Lung (tissue), 11 donors: ENCODE measurements at regions not wholly inside any gene's neighbourhood (a gene's known extent, or its start where the extent isn't known, plus 50 kb on each side); places are given as distances from the start of the nearest gene placed in this dataset.

Experiments used
- ATAC-seq: fragments of 200-7000 bp; cut with Tn5 transposase; one replicate; pipeline ENCODE4 v1.9.1; 2020; ENCODE audit warnings: moderate number of reproducible peaks; ENCODE audit not compliant: insufficient read depth, low FRiP score
- DNase-seq, 3 donors: peaks; one replicate each; pipeline ENCODE4 v3.0.0-alpha.2; 2013 to 2017
- H3K27ac ChIP-seq, 2 donors: one replicate each; pipeline ENCODE4 v1.5.1; 2013; ENCODE audit warnings: mild to moderate bottlenecking in 2 of 2, moderate library complexity in 2 of 2, control low read depth in 1 of 2, inconsistent platforms in 1 of 2, low read depth in 1 of 2, low read length in 1 of 2
- H3K27me3 ChIP-seq, 3 donors: one replicate each; pipeline ENCODE4 v1.5.1; 2013; ENCODE audit warnings: low read length in 2 of 3; ENCODE audit not compliant: control insufficient read depth in 3 of 3, insufficient read depth in 3 of 3
- H3K36me3 ChIP-seq, 4 donors: one replicate each; pipeline ENCODE4 v1.5.1; 2013; ENCODE audit warnings: low read length in 4 of 4, mild to moderate bottlenecking in 1 of 4, moderate library complexity in 1 of 4; ENCODE audit not compliant: control insufficient read depth in 4 of 4, insufficient read depth in 4 of 4
- H3K4me1 ChIP-seq, 5 donors: one replicate each; pipeline ENCODE4 v1.5.1; 2013; ENCODE audit warnings: low read length in 5 of 5, mild to moderate bottlenecking in 2 of 5, moderate library complexity in 1 of 5; ENCODE audit not compliant: control insufficient read depth in 5 of 5, insufficient read depth in 5 of 5
- H3K4me3 ChIP-seq: one replicate; pipeline ENCODE4 v1.5.1; 2013; ENCODE audit warnings: mild to moderate bottlenecking, control low read depth, moderate library complexity
- H3K9ac ChIP-seq, 2 donors: one replicate each; pipeline ENCODE4 v1.5.1; 2013; ENCODE audit warnings: low read length in 2 of 2, control low read depth in 1 of 2; ENCODE audit not compliant: insufficient read depth in 1 of 2
- H3K9me3 ChIP-seq, 4 donors: one replicate each; pipeline ENCODE4 v1.5.1; 2013; ENCODE audit warnings: low read length in 3 of 4, mild to moderate bottlenecking in 1 of 4, moderate library complexity in 1 of 4; ENCODE audit not compliant: control insufficient read depth in 4 of 4, insufficient read depth in 3 of 4
- CTCF ChIP-seq: IDR thresholded peaks from 2 replicates; pipeline ENCODE4 v1.5.1; 2012; ENCODE audit warnings: mild to moderate bottlenecking; ENCODE audit errors: control extremely low read depth, extremely low read depth
- WGBS, 2 donors: extraction: QIAGEN DNeasy Blood & Tissue Kit; methylation state at CpG; one replicate each; pipeline ENCODE4 v1.1.7; 2013; 5-methylcytosine and 5-hydroxymethylcytosine counted together
- donor health status: control.
- donor health status: control.
- donor health status: Bipolar disorder and iron deficiency.
- donor health status: healthy.
- donor health status: DM: yes; HTN: yes; CAD: no.

GRCh38 chr5:173430394-173430793, 102.2 kb upstream of the STC2 start:
- peaks cover 0 to 2% (median 0%) of the 10 kb centered on the region in 4 donors for H3K9me3 ChIP-seq
- H3K4me1 ChIP-seq, result peaks cover 0 to 2% (median 0%) of the 10 kb centered on the region in 5 donors
- no peaks in the 10 kb centered on the region for H3K36me3 ChIP-seq
- no peak for TF ChIP-seq CTCF
- no peak overlapping the region for H3K27ac ChIP-seq
- ATAC-seq (no peak), DNase-seq (no peak)
- WGBS, 2 donors, result 79 to 83% methylated on average over 2 of the region's 2 CpGs
- no peak overlapping the region for H3K9ac ChIP-seq
- peaks cover 0 to 3% (median 0%) of the 10 kb centered on the region in 3 donors for H3K27me3 ChIP-seq
- no peak overlapping the region for H3K4me3 ChIP-seq

- no peak for TF ChIP-seq CTCF
- Histone ChIP-seq H3K4me1 (no peaks in the 10 kb centered on the region), H3K27me3 (peaks cover 0 to 3% (median 0%) of the 10 kb centered on the region in 3 donors), H3K36me3 (no peaks in the 10 kb centered on the region), H3K27ac (no peak overlapping the region), H3K9me3 (peaks cover 0 to 2% (median 0%) of the 10 kb centered on the region in 4 donors), H3K4me3 (no peak overlapping the region), H3K9ac (no peak overlapping the region)
- ATAC-seq (no peak), DNase-seq (no peak)
- WGBS, 2 donors, result 82 to 91% methylated on average over 3 of the region's 3 CpGs
Measured at GRCh38 chr5:173429489-173430150, 101.4 kb upstream of the STC2 start.

- ATAC-seq, result no peak
- Histone ChIP-seq H3K4me1 (no peaks in the 10 kb centered on the region), H3K9ac (no peak overlapping the region), H3K27ac (no peak overlapping the region), H3K9me3 (peaks cover 0 to 14% (median 6%) of the 10 kb centered on the region in 4 donors), H3K4me3 (no peak overlapping the region), H3K36me3 (no peaks in the 10 kb centered on the region), H3K27me3 (peaks cover 0 to 3% (median 0%) of the 10 kb centered on the region in 3 donors)
- 71 to 86% methylated on average over 7 of the region's 7 CpGs for WGBS, 2 donors
- no peak for TF ChIP-seq CTCF
- no peak for DNase-seq
Measured at GRCh38 chr5:173423452-173424117, 95.4 kb upstream of the STC2 start.
